HG03139 (cell line): ENCODE measurements at regions not wholly inside any gene's neighbourhood (a gene's known extent, or its start where the extent isn't known, plus 50 kb on each side); places are given as distances from the start of the nearest gene placed in this dataset.

ENCODE experiments used
- ATAC-seq: cut with Tn5 transposase; IDR thresholded peaks from one replicate; pipeline ENCODE4 v1.9.1; 2021; ENCODE audit not compliant: unreplicated experiment

- no peak for ATAC-seq
Measured at GRCh38 chr5:174327317-174327864, 281.9 kb downstream of the NSG2 start.

- ATAC-seq, result no peak
Measured at GRCh38 chr5:174327896-174328295, 282.4 kb downstream of the NSG2 start.

GRCh38 chr5:174328631-174329299, 283.3 kb downstream of the NSG2 start:
- ATAC-seq, result no peak

GRCh38 chr5:174329738-174330137, 284.2 kb downstream of the NSG2 start:
- no peak for ATAC-seq

GRCh38 chr5:174335682-174336364, 290.3 kb downstream of the NSG2 start:
- no peak for ATAC-seq

- ATAC-seq, result no peak
Measured at GRCh38 chr5:174336479-174336878, 291.0 kb downstream of the NSG2 start.

GRCh38 chr5:174337276-174338184, 292.0 kb downstream of the NSG2 start:
- no peak for ATAC-seq

- no peak for ATAC-seq
Measured at GRCh38 chr5:174338185-174339010, 292.9 kb downstream of the NSG2 start.

- no peak for ATAC-seq
Measured at GRCh38 chr5:174339130-174339529, 293.6 kb downstream of the NSG2 start.

- no peak for ATAC-seq
Measured at GRCh38 chr5:174340226-174340625, 294.7 kb downstream of the NSG2 start.

GRCh38 chr5:174342696-174343095, 297.2 kb downstream of the NSG2 start:
- ATAC-seq, result no peak

- no peak for ATAC-seq
Measured at GRCh38 chr5:174343826-174344225, 298.3 kb downstream of the NSG2 start.

GRCh38 chr5:174344335-174344734, 298.8 kb downstream of the NSG2 start:
- ATAC-seq, result no peak

- ATAC-seq, result no peak
Measured at GRCh38 chr5:174347183-174347582, 301.7 kb downstream of the NSG2 start.

- ATAC-seq, result no peak
Measured at GRCh38 chr5:174348311-174348981, 302.9 kb downstream of the NSG2 start.

GRCh38 chr5:174352681-174353080, 307.2 kb downstream of the NSG2 start:
- ATAC-seq, result no peak

GRCh38 chr5:174354571-174354970, 309.1 kb downstream of the NSG2 start:
- ATAC-seq, result no peak

- ATAC-seq, result no peak
Measured at GRCh38 chr5:174355208-174355612, 309.7 kb downstream of the NSG2 start.

GRCh38 chr5:174355995-174356394, 310.5 kb downstream of the NSG2 start:
- ATAC-seq, result no peak

GRCh38 chr5:174356536-174356935, 311.0 kb downstream of the NSG2 start:
- no peak for ATAC-seq
